ENCODE measurements at regions not wholly inside any gene's neighbourhood (a gene's known extent, or its start where the extent isn't known, plus 50 kb on each side); places are given as distances from the start of the nearest gene placed in this dataset.

DNA sequence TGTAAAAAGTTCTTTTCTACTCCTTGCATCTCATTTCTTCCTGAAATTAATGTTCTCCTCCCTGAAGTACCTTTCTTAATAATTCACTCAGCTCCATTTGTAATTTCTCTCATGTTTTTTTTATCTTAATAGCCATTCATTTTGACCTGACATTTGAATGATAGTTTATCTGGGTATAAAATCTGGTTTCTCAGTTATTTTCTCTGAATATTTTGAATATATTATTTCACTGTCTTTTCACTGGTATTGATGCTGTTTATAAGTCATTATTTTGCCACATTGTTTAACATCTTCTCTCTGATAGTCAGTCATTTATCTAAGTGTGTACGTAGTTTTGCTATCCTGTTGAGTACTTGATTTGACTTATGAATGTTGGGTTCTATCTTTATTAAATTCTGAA lies 68.8 kb upstream of the ARHGAP18 start:
- no peak for DNase-seq (ENCODE audit: low read depth, low spot score)

DNA sequence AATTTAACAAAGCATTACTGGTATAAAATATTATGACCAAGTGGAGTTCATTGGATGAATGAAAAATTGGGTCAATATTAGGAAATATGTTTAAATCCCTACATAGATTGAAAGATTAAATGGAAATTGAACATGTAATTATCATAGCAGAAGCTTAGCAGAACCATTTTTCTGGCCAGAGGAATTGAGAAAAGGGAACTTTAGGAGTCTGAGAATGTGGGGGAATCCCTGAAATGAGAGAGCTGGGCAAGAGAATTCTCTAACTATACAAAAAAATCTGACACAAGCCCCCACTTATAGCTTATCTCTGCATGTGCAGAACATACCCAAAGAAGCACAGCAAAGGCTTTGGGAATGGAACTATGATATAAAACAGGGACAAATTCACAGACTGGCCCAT lies 67.4 kb upstream of the ARHGAP18 start:
- no peak for DNase-seq (ENCODE audit: low read depth, low spot score)

GRCh38 chr6:129776542-129777330 lies 66.8 kb upstream of the ARHGAP18 start:
- DNase-seq (ENCODE audit: low read depth, low spot score): no peak

DNA sequence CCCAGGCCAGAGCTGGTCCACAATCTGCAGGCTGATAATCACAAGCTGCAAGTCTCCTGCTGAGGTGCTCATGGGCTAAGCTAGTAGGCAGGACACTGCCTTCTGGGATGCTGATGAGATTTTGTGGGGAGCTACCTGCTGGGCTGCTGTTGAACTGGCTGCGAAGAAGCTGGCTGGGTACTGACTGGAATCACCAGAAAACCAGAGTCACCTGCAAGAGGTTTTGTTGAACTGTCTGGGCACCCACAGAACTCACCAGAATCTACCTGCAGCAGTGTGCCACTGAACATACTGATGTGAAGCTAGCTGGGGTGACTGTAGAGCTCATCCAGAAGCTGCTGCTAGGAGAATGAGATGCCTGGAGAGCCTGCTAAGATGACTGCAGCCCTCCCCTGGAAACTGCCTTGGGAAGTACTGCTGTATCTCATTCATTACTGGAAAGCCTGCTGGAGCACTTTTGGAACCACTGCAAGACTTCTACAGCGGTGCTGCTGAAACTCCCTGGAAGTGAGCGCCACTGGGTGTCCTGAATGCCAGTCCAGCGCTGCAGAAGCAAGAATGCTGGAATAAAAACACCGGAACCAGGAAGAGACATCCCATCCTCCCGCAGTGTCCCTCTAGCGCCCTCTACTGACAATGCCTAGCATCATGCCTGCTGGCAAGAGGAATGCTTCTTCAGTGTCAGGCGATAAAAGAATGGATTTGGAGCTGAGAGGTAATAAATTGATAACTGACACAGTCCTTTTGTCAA lies 64.9 kb upstream of the ARHGAP18 start:
- DNase-seq (ENCODE audit: low read depth, low spot score): peak; percentile 8

DNA sequence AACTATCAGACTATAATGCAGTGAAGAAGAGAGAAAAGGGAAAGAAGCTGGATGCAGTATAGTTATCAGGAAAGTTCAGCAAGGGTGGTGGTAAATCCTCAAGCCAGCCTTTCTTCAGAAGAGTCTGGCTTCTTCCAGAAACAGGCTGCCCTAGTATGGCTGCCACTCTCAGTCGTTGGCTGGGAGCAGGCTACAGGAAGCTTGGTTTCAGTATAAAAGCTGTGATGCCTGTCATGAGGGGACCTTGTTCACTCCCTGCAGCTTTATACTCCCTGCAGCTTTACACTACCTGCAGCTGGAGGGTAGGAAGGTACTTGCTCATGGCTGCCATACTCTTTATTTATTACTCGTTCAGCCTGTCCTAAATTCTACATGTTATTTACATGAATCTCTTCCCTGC lies 63.3 kb upstream of the ARHGAP18 start:
- DNase-seq (ENCODE audit: low read depth, low spot score): no peak

DNA sequence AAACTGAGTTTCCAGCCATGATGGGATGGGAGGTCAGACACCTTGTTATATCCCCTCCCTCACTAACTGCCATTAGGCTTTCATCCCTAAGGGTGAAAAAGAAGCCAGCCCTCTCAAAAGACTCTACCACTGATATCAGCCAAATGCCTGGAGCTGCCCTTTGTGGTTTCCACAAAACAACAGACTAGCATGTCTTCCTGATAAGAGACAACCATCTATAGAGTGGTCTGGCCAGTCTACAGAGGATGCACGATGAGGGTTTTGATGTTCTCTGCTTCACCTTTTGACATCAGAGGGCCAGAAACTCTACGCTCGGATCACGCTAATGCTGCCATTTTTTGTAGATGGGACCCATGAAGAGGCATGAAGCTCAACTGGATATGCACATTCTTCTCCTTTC lies 61.7 kb upstream of the ARHGAP18 start:
- no peak for DNase-seq (ENCODE audit: low read depth, low spot score)

DNA sequence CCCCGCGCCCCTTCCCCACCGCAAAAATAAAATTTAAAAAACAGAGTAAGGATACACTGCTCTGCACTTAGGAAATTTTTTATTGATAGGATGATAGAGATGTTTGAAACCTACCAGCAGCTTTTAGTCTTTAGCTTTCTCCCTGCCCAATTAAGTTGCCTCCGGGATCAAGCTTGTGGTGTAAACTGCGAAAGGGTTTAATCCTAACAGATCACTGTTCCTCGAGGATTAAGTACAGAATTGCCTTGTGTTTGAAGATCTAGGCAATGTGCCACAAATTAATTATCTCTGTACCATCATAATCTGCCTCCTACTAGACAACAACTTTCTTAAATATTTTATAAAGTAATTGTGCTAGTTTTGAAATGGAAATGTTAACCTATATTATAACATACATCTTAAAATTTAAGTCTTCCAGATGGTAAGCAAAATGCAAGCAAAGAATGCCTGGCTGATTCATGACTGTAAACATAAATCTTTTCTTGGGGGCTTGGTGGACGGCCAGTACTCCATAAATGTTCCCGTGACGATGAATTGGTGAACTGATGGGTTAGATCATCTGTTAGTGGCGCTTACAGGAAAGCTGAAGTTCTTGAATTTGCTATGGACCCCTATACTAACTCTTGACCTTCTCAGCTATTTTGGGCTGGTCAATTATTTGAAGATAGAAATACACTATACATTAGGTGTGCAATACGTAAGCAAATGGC lies 58.0 kb upstream of the ARHGAP18 start:
- no peak for DNase-seq (ENCODE audit: low read depth, low spot score)

- DNase-seq (ENCODE audit: low read depth, low spot score): peak; percentile 19
These were observed 57.2 kb upstream of the ARHGAP18 start for GRCh38 chr6:129766959-129767728.

GRCh38 chr6:129764761-129765407 lies 54.9 kb upstream of the ARHGAP18 start:
- no peak for DNase-seq (ENCODE audit: low read depth, low spot score)

GRCh38 chr6:129759796-129760605 lies 50.0 kb upstream of the ARHGAP18 start:
- DNase-seq (ENCODE audit: low read depth, low spot score): no peak
